ENCODE measurements at regions not wholly inside any gene's neighbourhood (a gene's known extent, or its start where the extent isn't known, plus 50 kb on each side); places are given as distances from the start of the nearest gene placed in this dataset.

GRCh38 chr2:215664847-215665525 lies 229.1 kb upstream of the FN1 start:
- TF ChIP-seq CTCF (IDR thresholded peaks at IDR 0.05; ENCODE audit: low read depth, low read length, missing control alignments), result no peak
- peak; percentile 76 for DNase-seq (ENCODE audit: extremely low read depth, low read depth)
- H3K4me3 ChIP-seq (replicated peaks; ENCODE audit: low read depth, low read length), result no peak overlapping the region

- TF ChIP-seq CTCF (IDR thresholded peaks at IDR 0.05; ENCODE audit: low read depth, low read length, missing control alignments), result no peak
- H3K4me3 ChIP-seq (replicated peaks; ENCODE audit: low read depth, low read length), result no peak overlapping the region
- DNase-seq (ENCODE audit: extremely low read depth, low read depth), result no peak
These were observed 226.8 kb upstream of the FN1 start for GRCh38 chr2:215662715-215663114.

GRCh38 chr2:215660687-215661086 lies 224.8 kb upstream of the FN1 start:
- DNase-seq (ENCODE audit: extremely low read depth, low read depth), result peak; percentile 88
- no peak overlapping the region for H3K4me3 ChIP-seq (replicated peaks; ENCODE audit: low read depth, low read length)
- TF ChIP-seq CTCF (IDR thresholded peaks at IDR 0.05; ENCODE audit: low read depth, low read length, missing control alignments), result no peak

GRCh38 chr2:215659650-215660049 lies 223.8 kb upstream of the FN1 start:
- TF ChIP-seq CTCF (IDR thresholded peaks at IDR 0.05; ENCODE audit: low read depth, low read length, missing control alignments), result no peak
- no peak for DNase-seq (ENCODE audit: extremely low read depth, low read depth)
- H3K4me3 ChIP-seq (replicated peaks; ENCODE audit: low read depth, low read length), result no peak overlapping the region

GRCh38 chr2:215658635-215659305 lies 222.9 kb upstream of the FN1 start:
- no peak for TF ChIP-seq CTCF (IDR thresholded peaks at IDR 0.05; ENCODE audit: low read depth, low read length, missing control alignments)
- no peak for DNase-seq (ENCODE audit: extremely low read depth, low read depth)
- H3K4me3 ChIP-seq (replicated peaks; ENCODE audit: low read depth, low read length), result no peak overlapping the region

- peak; percentile 93 for DNase-seq (ENCODE audit: extremely low read depth, low read depth)
- TF ChIP-seq CTCF (IDR thresholded peaks at IDR 0.05; ENCODE audit: low read depth, low read length, missing control alignments), result no peak
- no peak overlapping the region for H3K4me3 ChIP-seq (replicated peaks; ENCODE audit: low read depth, low read length)
These were observed 222.0 kb upstream of the FN1 start for GRCh38 chr2:215657844-215658243.
